HCT116 (cell line): ENCODE measurements at regions not wholly inside any gene's neighbourhood (a gene's known extent, or its start where the extent isn't known, plus 50 kb on each side); places are given as distances from the start of the nearest gene placed in this dataset.

Experiments used
- ATAC-seq: fragments of 200-7000 bp; cut with Tn5 transposase; 2 replicates; pipeline ENCODE4 v1.9.1; 2020; ENCODE audit warnings: mild to moderate bottlenecking, moderate library complexity
- BruUV-seq: library from RNA; stranded (reverse); fragments of 400-500 nt; replicated peaks from 2 replicates; lab custom pipeline; 2021; lab: Mats Ljungman, UMichigan
- CTCF ChIA-PET: fragments of 300-600 bp; sonication (Branson Sonifier 250); formaldehyde crosslinking; loops from one replicate; lab custom pipeline; 2021; ENCODE audit warnings: antibody characterized with exemption; lab: Charles Lee
- POLR2A ChIA-PET: fragments of 300-600, 350-600 bp; sonication (Branson Sonifier 250); formaldehyde crosslinking; loops from one replicate; lab custom pipeline; 2021; ENCODE audit warnings: antibody characterized with exemption; lab: Charles Lee
- RAD21 ChIA-PET, 2 experiments: fragments of 300-600 bp; sonication (Branson Sonifier 250); formaldehyde crosslinking; loops; one replicate each; lab custom pipeline; 2023; ENCODE audit warnings: low total read pairs in 2 of 2; ENCODE audit not compliant: uncharacterized antibody in 2 of 2, unreplicated experiment in 2 of 2, low non-redundant PET in 1 of 2; lab: Charles Lee
- DNase-seq: peaks from one replicate; pipeline ENCODE4 v3.0.0-alpha.2; 2010; ENCODE audit warnings: low read depth, low spot score
- H2AFZ ChIP-seq: fragments of 200-600 bp; shearing (Covaris generic), sonication (generic); 2 replicates; pipeline ENCODE4 v1.6.1; 2017; ENCODE audit warnings: low read depth, mixed run types, mixed read lengths, antibody characterized with exemption, low read length; ENCODE audit not compliant: poor library complexity, severe bottlenecking
- H3K27ac ChIP-seq: 2 replicates; pipeline ENCODE4 v1.5.1; 2012; ENCODE audit warnings: low read depth, low read length
- H3K27me3 ChIP-seq: fragments of 200-600 bp; sonication (generic); 2 replicates; pipeline ENCODE4 v1.6.1; 2016; ENCODE audit warnings: mixed run types, low read length, mixed read lengths; ENCODE audit not compliant: insufficient read depth
- H3K36me3 ChIP-seq, 2 experiments: fragments of 200-500 bp in 1 of 2; fragments of 200-600 bp in 1 of 2; sonication (Bioruptor generic) in 1 of 2; sonication (generic) in 1 of 2; 2 replicates each; pipeline versions ENCODE4 v1.5.1 to v1.6.1; 2014 to 2016; ENCODE audit warnings: low read length in 2 of 2, inconsistent platforms in 1 of 2, mixed read lengths in 1 of 2, mixed run types in 1 of 2; ENCODE audit not compliant: insufficient read depth in 2 of 2, control insufficient read depth in 1 of 2
- H3K4me1 ChIP-seq, 2 experiments: fragments of 200-600 bp in 1 of 2; sonication (generic) in 1 of 2; 2 replicates each; pipeline versions ENCODE4 v1.5.1 to v1.6.1; 2012 to 2017; ENCODE audit warnings: low read length in 2 of 2, inconsistent platforms in 1 of 2, mild to moderate bottlenecking in 1 of 2, mixed read lengths in 1 of 2, mixed run types in 1 of 2, moderate library complexity in 1 of 2; ENCODE audit not compliant: insufficient read depth in 2 of 2, control insufficient read depth in 1 of 2
- H3K4me2 ChIP-seq: fragments of 200-600 bp; sonication (generic); 2 replicates; pipeline ENCODE4 v1.6.1; 2017; ENCODE audit warnings: mixed run types, low read length, mixed read lengths
- H3K4me3 ChIP-seq, 2 experiments: fragments of 200-600 bp in 1 of 2; sonication (generic) in 1 of 2; replicated peaks in 1 of 2; 2 replicates each; pipeline ENCODE4 v1.5.1; 2011 to 2016; ENCODE audit warnings: low read length in 2 of 2, control low read depth in 1 of 2, low read depth in 1 of 2, mild to moderate bottlenecking in 1 of 2, mixed read lengths in 1 of 2, mixed run types in 1 of 2
- H3K79me2 ChIP-seq: fragments of 200-600 bp; sonication (generic); 2 replicates; pipeline ENCODE4 v1.6.1; 2017; ENCODE audit warnings: mild to moderate bottlenecking, mixed run types, low read length, moderate library complexity, mixed read lengths; ENCODE audit not compliant: insufficient read depth
- H3K9ac ChIP-seq: fragments of 200-600 bp; sonication (generic); 2 replicates; pipeline ENCODE4 v1.6.1; 2016; ENCODE audit warnings: low read length, mixed read lengths
- H3K9me2 ChIP-seq: fragments of 200-600 bp; sonication (generic), shearing (Covaris generic); 2 replicates; pipeline ENCODE4 v1.6.1; 2017; ENCODE audit warnings: mixed run types, mild to moderate bottlenecking, moderate library complexity; ENCODE audit not compliant: insufficient read depth
- H3K9me3 ChIP-seq, 2 experiments: fragments of 200-500 bp in 1 of 2; fragments of 200-600 bp in 1 of 2; sonication (Bioruptor generic) in 1 of 2; sonication (generic) in 1 of 2; 2 replicates each; pipeline ENCODE4 v1.6.1; 2014 to 2017; ENCODE audit warnings: low read length in 2 of 2, mixed read lengths in 2 of 2, inconsistent platforms in 1 of 2, low read depth in 1 of 2, mild to moderate bottlenecking in 1 of 2, mixed run types in 1 of 2, moderate library complexity in 1 of 2; ENCODE audit not compliant: control insufficient read depth in 1 of 2, insufficient read depth in 1 of 2
- H4K20me1 ChIP-seq: fragments of 200-600 bp; sonication (generic), shearing (Covaris generic); 2 replicates; pipeline ENCODE4 v1.6.1; 2017; ENCODE audit warnings: mixed run types, mild to moderate bottlenecking, moderate library complexity; ENCODE audit not compliant: insufficient read depth
- EGR1 ChIP-seq: IDR thresholded peaks from 2 replicates; pipeline ENCODE4 v1.6.1; 2012; ENCODE audit warnings: low read depth
- JUND ChIP-seq: IDR thresholded peaks from 2 replicates; pipeline ENCODE4 v1.6.1; 2012
- YY1 ChIP-seq: IDR thresholded peaks from 2 replicates; pipeline ENCODE4 v1.6.1; 2011; ENCODE audit warnings: low read length, low read depth, moderate library complexity, mild to moderate bottlenecking; ENCODE audit not compliant: insufficient replicate concordance; ENCODE audit errors: extremely low read depth
- ZFX ChIP-seq: fragments of 450-650 bp; IDR thresholded peaks from 2 replicates; pipeline ENCODE4 v1.6.1; 2017
- intact Hi-C: fragments of 100-400 bp; cut with micrococcal nuclease; formaldehyde crosslinking; loops from 2 replicates; pipeline ENCODE4 v1.10.0; 2022
- TF ChIP-seq, protein P1 (sequence below), 3 experiments: fragments of 200-600 bp in 1 of 3; sonication (generic) in 1 of 3; IDR thresholded peaks in 2 of 3; conservative IDR thresholded peaks in 1 of 3; 2 replicates each; pipeline ENCODE4 v1.5.1; 2012 to 2017; ENCODE audit warnings: low read depth in 2 of 3, low read length in 2 of 3, antibody characterized with exemption in 1 of 3, borderline replicate concordance in 1 of 3, control low read depth in 1 of 3, mild to moderate bottlenecking in 1 of 3, mixed read lengths in 1 of 3, mixed run types in 1 of 3, moderate library complexity in 1 of 3; ENCODE audit not compliant: insufficient read depth in 1 of 3
- TF ChIP-seq, protein P2 (sequence below): IDR thresholded peaks from 2 replicates; pipeline ENCODE4 v1.6.1; 2012; ENCODE audit warnings: low read depth

DNA sequence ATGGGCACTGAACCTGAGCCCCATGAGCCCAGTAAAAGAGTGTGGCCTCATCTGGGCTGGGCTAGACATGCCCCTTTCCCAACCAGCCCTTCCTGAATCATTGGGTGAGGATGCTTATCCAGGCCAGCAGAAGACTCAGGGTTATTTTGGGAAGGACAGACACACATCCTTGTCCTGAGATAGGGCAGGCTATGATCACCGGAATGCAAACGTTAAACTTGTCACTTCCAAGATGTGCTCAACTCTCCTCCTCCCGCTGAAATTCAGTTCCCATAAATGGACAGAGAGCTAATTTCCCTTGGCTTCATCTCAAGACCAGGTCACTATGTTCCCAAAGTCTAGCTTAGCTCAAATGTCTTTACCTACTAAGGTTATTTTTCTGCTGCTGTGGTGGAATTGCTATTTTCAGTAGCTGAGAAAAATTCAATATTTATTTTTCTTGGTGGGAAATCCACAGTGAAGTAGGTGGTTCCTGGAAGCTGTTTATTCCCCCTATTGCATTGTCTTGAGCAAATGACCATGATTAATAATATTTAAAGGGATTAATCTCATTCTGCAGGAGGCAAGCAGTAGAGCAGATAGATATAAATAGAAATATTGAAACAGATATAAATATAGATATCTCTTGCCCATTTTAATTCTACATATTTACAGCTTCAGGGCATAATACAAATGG lies 70.0 kb downstream of the NXNL2 start:
- RAD21 ChIA-PET: no interaction called here
- POLR2A ChIA-PET: no interaction called here
- Histone ChIP-seq H3K9me3 (no peaks in the 10 kb centered on the region), H2AFZ (no peak overlapping the region), H4K20me1 (no peaks in the 10 kb centered on the region), H3K4me1 (no peaks in the 10 kb centered on the region), H3K79me2 (no peaks in the 10 kb centered on the region), H3K4me3 (no peak overlapping the region), H3K27me3 (0 out of 2 replicates have a peak, but pooled peaks cover 5% of the 10 kb centered on the region), H3K9me2 (no peaks in the 10 kb centered on the region), H3K27ac (no peak overlapping the region), H3K4me2 (no peak overlapping the region), H3K9ac (no peak overlapping the region), H3K36me3 (no peaks in the 10 kb centered on the region)
- DNase-seq: no peak
- no TSS peak for BruUV-seq
- intact Hi-C loops: no loop called here
- no peak for TF ChIP-seq EGR1
- TF ChIP-seq, protein P1, sequence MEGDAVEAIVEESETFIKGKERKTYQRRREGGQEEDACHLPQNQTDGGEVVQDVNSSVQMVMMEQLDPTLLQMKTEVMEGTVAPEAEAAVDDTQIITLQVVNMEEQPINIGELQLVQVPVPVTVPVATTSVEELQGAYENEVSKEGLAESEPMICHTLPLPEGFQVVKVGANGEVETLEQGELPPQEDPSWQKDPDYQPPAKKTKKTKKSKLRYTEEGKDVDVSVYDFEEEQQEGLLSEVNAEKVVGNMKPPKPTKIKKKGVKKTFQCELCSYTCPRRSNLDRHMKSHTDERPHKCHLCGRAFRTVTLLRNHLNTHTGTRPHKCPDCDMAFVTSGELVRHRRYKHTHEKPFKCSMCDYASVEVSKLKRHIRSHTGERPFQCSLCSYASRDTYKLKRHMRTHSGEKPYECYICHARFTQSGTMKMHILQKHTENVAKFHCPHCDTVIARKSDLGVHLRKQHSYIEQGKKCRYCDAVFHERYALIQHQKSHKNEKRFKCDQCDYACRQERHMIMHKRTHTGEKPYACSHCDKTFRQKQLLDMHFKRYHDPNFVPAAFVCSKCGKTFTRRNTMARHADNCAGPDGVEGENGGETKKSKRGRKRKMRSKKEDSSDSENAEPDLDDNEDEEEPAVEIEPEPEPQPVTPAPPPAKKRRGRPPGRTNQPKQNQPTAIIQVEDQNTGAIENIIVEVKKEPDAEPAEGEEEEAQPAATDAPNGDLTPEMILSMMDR (IDR thresholded peaks at IDR 0.05 in 2 of 3, conservative IDR thresholded peaks at IDR 0.05 in 1 of 3; ENCODE audit: borderline replicate concordance in 1 of 3, insufficient read depth in 1 of 3, low read depth in 2 of 3, low read length in 2 of 3): no peak
- no peak for TF ChIP-seq YY1
- TF ChIP-seq ZFX: no peak
- TF ChIP-seq, protein P2, sequence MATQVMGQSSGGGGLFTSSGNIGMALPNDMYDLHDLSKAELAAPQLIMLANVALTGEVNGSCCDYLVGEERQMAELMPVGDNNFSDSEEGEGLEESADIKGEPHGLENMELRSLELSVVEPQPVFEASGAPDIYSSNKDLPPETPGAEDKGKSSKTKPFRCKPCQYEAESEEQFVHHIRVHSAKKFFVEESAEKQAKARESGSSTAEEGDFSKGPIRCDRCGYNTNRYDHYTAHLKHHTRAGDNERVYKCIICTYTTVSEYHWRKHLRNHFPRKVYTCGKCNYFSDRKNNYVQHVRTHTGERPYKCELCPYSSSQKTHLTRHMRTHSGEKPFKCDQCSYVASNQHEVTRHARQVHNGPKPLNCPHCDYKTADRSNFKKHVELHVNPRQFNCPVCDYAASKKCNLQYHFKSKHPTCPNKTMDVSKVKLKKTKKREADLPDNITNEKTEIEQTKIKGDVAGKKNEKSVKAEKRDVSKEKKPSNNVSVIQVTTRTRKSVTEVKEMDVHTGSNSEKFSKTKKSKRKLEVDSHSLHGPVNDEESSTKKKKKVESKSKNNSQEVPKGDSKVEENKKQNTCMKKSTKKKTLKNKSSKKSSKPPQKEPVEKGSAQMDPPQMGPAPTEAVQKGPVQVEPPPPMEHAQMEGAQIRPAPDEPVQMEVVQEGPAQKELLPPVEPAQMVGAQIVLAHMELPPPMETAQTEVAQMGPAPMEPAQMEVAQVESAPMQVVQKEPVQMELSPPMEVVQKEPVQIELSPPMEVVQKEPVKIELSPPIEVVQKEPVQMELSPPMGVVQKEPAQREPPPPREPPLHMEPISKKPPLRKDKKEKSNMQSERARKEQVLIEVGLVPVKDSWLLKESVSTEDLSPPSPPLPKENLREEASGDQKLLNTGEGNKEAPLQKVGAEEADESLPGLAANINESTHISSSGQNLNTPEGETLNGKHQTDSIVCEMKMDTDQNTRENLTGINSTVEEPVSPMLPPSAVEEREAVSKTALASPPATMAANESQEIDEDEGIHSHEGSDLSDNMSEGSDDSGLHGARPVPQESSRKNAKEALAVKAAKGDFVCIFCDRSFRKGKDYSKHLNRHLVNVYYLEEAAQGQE: no peak
- no peak for TF ChIP-seq JUND
- ATAC-seq: no peak
- CTCF ChIA-PET: no interaction called here
